Hepatocyte (in vitro differentiated cells): ENCODE measurements at regions not wholly inside any gene's neighbourhood (a gene's known extent, or its start where the extent isn't known, plus 50 kb on each side); places are given as distances from the start of the nearest gene placed in this dataset.

ENCODE experiments used
- DNase-seq: peaks from one replicate; pipeline ENCODE4 v3.0.0-alpha.2; 2016; ENCODE audit warnings: low spot score
- H2AFZ ChIP-seq: fragments of 200-600 bp; sonication (generic); 2 replicates; pipeline ENCODE4 v1.6.0; 2016; ENCODE audit warnings: antibody characterized with exemption, mild to moderate bottlenecking
- H3K27ac ChIP-seq: fragments of 200-600 bp; sonication (generic); 2 replicates; pipeline ENCODE4 v1.5.1; 2016; ENCODE audit warnings: mild to moderate bottlenecking
- H3K27me3 ChIP-seq: fragments of 200-600 bp; sonication (generic); 2 replicates; pipeline ENCODE4 v1.6.1; 2016
- H3K36me3 ChIP-seq: fragments of 200-600 bp; sonication (generic); replicated peaks from 2 replicates; pipeline ENCODE4 v1.5.1; 2016; ENCODE audit warnings: low read depth; ENCODE audit not compliant: insufficient read depth
- H3K4me1 ChIP-seq: fragments of 200-600 bp; sonication (generic); 2 replicates; pipeline ENCODE4 v1.5.1; 2016; ENCODE audit warnings: mild to moderate bottlenecking, moderate library complexity; ENCODE audit not compliant: insufficient read depth
- H3K4me2 ChIP-seq: fragments of 200-600 bp; sonication (generic); 2 replicates; pipeline ENCODE4 v1.6.0; 2016
- H3K4me3 ChIP-seq: fragments of 200-600 bp; sonication (generic); 2 replicates; pipeline ENCODE4 v1.5.1; 2016; ENCODE audit warnings: mild to moderate bottlenecking
- H3K79me2 ChIP-seq: fragments of 200-600 bp; sonication (generic); 2 replicates; pipeline ENCODE4 v1.6.0; 2017; ENCODE audit warnings: mild to moderate bottlenecking
- H3K9me2 ChIP-seq: fragments of 200-600 bp; sonication (generic); replicated peaks from 2 replicates; pipeline ENCODE4 v1.6.0; 2017; ENCODE audit warnings: mild to moderate bottlenecking; ENCODE audit not compliant: insufficient read depth
- H3K9me3 ChIP-seq: fragments of 200-600 bp; sonication (generic); 2 replicates; pipeline ENCODE4 v1.5.1; 2016; ENCODE audit warnings: low read depth, mild to moderate bottlenecking
- H4K20me1 ChIP-seq: fragments of 200-600 bp; sonication (generic); 2 replicates; pipeline ENCODE4 v1.6.0; 2016; ENCODE audit warnings: mild to moderate bottlenecking; ENCODE audit not compliant: insufficient read depth, poor library complexity, severe bottlenecking
- EZH2 ChIP-seq: fragments of 200-600 bp; sonication (generic); IDR thresholded peaks from 2 replicates; pipeline ENCODE4 v1.6.1; 2016; ENCODE audit warnings: antibody characterized with exemption, mild to moderate bottlenecking, borderline replicate concordance
- EZH2phosphoT487 ChIP-seq: fragments of 200-600 bp; sonication (generic); IDR thresholded peaks from one replicate; pipeline ENCODE4 v1.6.1; 2018; ENCODE audit warnings: antibody characterized with exemption, mild to moderate bottlenecking, low read depth, moderate library complexity; ENCODE audit not compliant: unreplicated experiment, severe bottlenecking
- WGBS: methylation state at CpG from one replicate; pipeline ENCODE4 v1.1.6; 2016; ENCODE audit warnings: low lambda C conversion rate; ENCODE audit errors: missing lambda C conversion rate; 5-methylcytosine and 5-hydroxymethylcytosine counted together
- TF ChIP-seq, protein P1 (sequence below): fragments of 200-600 bp; sonication (generic); IDR thresholded peaks from 2 replicates; pipeline ENCODE4 v1.5.1; 2016; ENCODE audit warnings: antibody characterized with exemption, mild to moderate bottlenecking; ENCODE audit not compliant: poor library complexity

DNA sequence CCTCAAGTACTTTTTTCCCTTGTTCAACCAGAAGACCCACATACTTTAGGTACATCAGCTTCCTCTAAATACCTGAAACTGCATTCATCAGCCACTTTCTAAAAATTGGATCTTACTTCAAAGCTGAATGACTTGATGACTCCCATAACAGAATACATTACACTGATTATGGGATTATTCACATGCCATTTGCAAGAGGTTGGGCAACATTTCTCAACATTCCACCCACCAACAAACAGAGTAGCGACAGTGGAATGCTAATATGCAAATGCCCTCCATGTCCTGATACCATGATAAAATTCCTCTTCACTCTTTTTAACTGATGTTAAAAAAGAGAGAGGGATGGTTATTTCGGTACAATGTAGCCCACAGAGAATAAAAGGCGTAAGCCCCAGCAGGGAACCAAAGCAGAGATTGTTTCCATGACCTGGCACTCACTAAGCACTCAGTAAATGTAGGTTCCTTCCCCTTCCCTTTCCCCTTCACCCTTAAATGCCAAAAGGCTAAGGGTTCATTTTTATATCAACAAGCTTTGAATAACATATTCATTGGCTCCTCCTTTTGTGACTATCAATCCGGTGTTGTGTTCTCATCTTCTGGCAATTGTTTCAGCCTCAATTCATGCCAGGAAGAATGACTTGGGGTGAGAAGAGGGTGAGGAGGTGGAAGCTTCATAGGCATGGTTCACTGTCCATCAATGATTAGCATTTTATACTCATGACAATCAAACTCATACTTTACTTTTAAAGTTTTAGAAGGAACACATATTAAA, 317.2 kb downstream of the DHX15 start:
- H3K27me3 ChIP-seq, result no peaks in the 10 kb centered on the region
- no peaks in the 10 kb centered on the region for H4K20me1 ChIP-seq
- no peak overlapping the region for H2AFZ ChIP-seq
- peak overlapping the region; percentile 8 for H3K27ac ChIP-seq
- H3K4me1 ChIP-seq, result peaks cover 2% of the 10 kb centered on the region
- H3K9me2 ChIP-seq, result no peaks in the 10 kb centered on the region
- H3K36me3 ChIP-seq, result no peaks in the 10 kb centered on the region
- no peak for TF ChIP-seq EZH2
- no peak for TF ChIP-seq EZH2phosphoT487
- TF ChIP-seq, protein P1, sequence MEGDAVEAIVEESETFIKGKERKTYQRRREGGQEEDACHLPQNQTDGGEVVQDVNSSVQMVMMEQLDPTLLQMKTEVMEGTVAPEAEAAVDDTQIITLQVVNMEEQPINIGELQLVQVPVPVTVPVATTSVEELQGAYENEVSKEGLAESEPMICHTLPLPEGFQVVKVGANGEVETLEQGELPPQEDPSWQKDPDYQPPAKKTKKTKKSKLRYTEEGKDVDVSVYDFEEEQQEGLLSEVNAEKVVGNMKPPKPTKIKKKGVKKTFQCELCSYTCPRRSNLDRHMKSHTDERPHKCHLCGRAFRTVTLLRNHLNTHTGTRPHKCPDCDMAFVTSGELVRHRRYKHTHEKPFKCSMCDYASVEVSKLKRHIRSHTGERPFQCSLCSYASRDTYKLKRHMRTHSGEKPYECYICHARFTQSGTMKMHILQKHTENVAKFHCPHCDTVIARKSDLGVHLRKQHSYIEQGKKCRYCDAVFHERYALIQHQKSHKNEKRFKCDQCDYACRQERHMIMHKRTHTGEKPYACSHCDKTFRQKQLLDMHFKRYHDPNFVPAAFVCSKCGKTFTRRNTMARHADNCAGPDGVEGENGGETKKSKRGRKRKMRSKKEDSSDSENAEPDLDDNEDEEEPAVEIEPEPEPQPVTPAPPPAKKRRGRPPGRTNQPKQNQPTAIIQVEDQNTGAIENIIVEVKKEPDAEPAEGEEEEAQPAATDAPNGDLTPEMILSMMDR, result no peak
- DNase-seq, result no peak
- no peak overlapping the region for H3K4me2 ChIP-seq
- 78% methylated on average over 4 of the region's 4 CpGs for WGBS
- no peaks in the 10 kb centered on the region for H3K9me3 ChIP-seq
- no peaks in the 10 kb centered on the region for H3K79me2 ChIP-seq
- H3K4me3 ChIP-seq, result no peak overlapping the region

- Histone ChIP-seq H4K20me1 (no peaks in the 10 kb centered on the region), H2AFZ (no peak overlapping the region), H3K36me3 (no peaks in the 10 kb centered on the region), H3K9me3 (no peaks in the 10 kb centered on the region), H3K9me2 (no peaks in the 10 kb centered on the region), H3K4me2 (no peak overlapping the region), H3K27me3 (no peaks in the 10 kb centered on the region), H3K4me1 (peaks cover 2% of the 10 kb centered on the region), H3K79me2 (no peaks in the 10 kb centered on the region), H3K27ac (no peak overlapping the region), H3K4me3 (no peak overlapping the region)
- TF ChIP-seq EZH2phosphoT487, result no peak
- TF ChIP-seq, protein P1, result no peak
- no peak for TF ChIP-seq EZH2
- WGBS, result 76% methylated on average over 7 of the region's 7 CpGs
- no peak for DNase-seq
Measured at GRCh38 chr4:24265989-24266388, 318.4 kb downstream of the DHX15 start.

GRCh38 chr4:24262616-24263015, 321.7 kb downstream of the DHX15 start:
- no peak overlapping the region for H3K4me3 ChIP-seq
- no peak overlapping the region for H3K4me2 ChIP-seq
- H2AFZ ChIP-seq, result no peak overlapping the region
- H3K9me3 ChIP-seq, result no peaks in the 10 kb centered on the region
- DNase-seq, result no peak
- peaks cover 2% of the 10 kb centered on the region for H3K4me1 ChIP-seq
- no peaks in the 10 kb centered on the region for H3K9me2 ChIP-seq
- TF ChIP-seq EZH2phosphoT487, result no peak
- TF ChIP-seq, protein P1, result no peak
- no peak for TF ChIP-seq EZH2
- no peaks in the 10 kb centered on the region for H3K36me3 ChIP-seq
- WGBS, result 62% methylated on average over 4 of the region's 4 CpGs
- H4K20me1 ChIP-seq, result no peaks in the 10 kb centered on the region
- H3K27me3 ChIP-seq, result no peaks in the 10 kb centered on the region
- no peak overlapping the region for H3K27ac ChIP-seq
- no peaks in the 10 kb centered on the region for H3K79me2 ChIP-seq

DNA sequence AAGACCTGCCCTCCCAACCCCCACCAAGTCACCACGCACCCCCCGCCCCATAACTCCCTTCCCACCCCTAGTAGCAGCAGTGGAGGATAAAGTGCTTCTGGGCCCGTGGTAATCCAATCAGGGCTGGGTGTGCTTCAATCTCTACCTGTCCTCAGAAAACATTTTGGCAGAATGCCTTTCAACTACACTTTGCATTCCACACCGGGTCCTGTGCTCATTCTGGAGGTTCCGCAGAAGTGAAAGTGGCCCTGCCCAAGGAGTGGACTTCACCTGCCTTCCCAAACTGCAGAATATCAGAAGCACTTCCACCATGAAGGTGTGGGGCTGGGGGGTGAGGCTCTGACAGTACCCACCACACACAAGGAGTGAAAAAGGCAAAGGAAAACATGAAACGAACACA, 322.3 kb downstream of the DHX15 start:
- no peaks in the 10 kb centered on the region for H3K27me3 ChIP-seq
- H3K79me2 ChIP-seq, result no peaks in the 10 kb centered on the region
- no peak for DNase-seq
- no peak overlapping the region for H2AFZ ChIP-seq
- H3K9me3 ChIP-seq, result no peaks in the 10 kb centered on the region
- 54% methylated on average over 6 of the region's 6 CpGs for WGBS
- no peak overlapping the region for H3K4me2 ChIP-seq
- H3K27ac ChIP-seq, result no peak overlapping the region
- no peaks in the 10 kb centered on the region for H3K9me2 ChIP-seq
- H3K4me1 ChIP-seq, result peaks cover 2% of the 10 kb centered on the region
- no peaks in the 10 kb centered on the region for H4K20me1 ChIP-seq
- H3K36me3 ChIP-seq, result no peaks in the 10 kb centered on the region
- TF ChIP-seq, protein P1, result no peak
- TF ChIP-seq EZH2phosphoT487, result no peak
- TF ChIP-seq EZH2, result no peak
- no peak overlapping the region for H3K4me3 ChIP-seq
